Hepatocyte (in vitro differentiated cells): ENCODE measurements at regions not wholly inside any gene's neighbourhood (a gene's known extent, or its start where the extent isn't known, plus 50 kb on each side); places are given as distances from the start of the nearest gene placed in this dataset.

ENCODE experiments used
- CTCF ChIP-seq: fragments of 200-600 bp; sonication (generic); IDR thresholded peaks from 2 replicates; pipeline ENCODE4 v1.5.1; 2016; ENCODE audit warnings: antibody characterized with exemption, mild to moderate bottlenecking; ENCODE audit not compliant: poor library complexity
- EZH2 ChIP-seq: fragments of 200-600 bp; sonication (generic); IDR thresholded peaks from 2 replicates; pipeline ENCODE4 v1.6.1; 2016; ENCODE audit warnings: antibody characterized with exemption, mild to moderate bottlenecking, borderline replicate concordance

- TF ChIP-seq CTCF (no peak), EZH2 (no peak)
Measured at GRCh38 chr6:110554966-110555460, 78.6 kb upstream of the SLC22A16 start.
